ENCODE measurements at regions not wholly inside any gene's neighbourhood (a gene's known extent, or its start where the extent isn't known, plus 50 kb on each side); places are given as distances from the start of the nearest gene placed in this dataset.
"Not testable (repeated sequence)": the region's sequence is repeated elsewhere in the genome, so short reads cannot be mapped to it uniquely, and the experiment has no call there.

DNA sequence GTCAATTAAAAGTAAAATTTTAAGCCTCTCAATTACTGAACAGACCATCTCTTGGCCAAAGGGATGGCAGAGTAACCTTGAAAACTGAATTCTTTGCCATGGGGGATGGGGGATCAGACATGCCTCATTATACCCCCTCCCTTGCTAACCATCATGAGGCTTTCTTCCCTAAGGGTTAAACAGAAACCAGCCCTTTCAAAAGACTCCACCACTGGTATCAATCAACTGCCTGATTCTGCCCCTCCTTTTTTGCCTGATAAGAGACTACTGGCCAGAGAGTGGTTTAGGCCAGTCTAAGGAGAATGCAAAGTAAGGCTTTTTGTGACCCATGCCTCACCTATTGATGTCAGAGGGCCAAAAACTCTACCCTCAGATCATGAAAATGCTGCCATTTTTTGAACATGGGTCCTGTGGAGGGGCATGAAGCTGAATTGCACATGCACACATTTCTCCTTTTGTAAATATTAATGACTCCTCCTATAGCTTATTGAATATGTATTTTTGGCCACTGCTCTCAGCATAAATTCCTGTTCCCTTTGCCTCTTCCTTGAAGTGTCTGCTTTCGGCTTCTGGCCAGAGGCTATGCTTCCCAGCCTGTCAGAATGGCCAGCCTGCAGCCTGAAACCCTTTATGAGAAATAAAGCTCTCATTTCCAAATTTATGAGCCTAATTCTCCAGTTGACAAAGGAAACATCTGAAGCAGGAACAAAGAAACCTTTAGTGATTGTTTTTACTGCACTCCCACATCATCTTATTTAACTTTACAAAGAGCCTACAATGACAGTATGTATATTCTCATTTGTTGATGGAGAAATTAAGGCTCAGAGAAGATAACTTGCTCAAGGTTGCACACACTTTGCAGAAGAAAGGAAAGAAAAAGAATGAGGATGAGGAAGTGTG is 270.7 kb upstream of the CELF4 start:
- DNase-seq (ENCODE audit: low read depth, low spot score) = no peak

DNA sequence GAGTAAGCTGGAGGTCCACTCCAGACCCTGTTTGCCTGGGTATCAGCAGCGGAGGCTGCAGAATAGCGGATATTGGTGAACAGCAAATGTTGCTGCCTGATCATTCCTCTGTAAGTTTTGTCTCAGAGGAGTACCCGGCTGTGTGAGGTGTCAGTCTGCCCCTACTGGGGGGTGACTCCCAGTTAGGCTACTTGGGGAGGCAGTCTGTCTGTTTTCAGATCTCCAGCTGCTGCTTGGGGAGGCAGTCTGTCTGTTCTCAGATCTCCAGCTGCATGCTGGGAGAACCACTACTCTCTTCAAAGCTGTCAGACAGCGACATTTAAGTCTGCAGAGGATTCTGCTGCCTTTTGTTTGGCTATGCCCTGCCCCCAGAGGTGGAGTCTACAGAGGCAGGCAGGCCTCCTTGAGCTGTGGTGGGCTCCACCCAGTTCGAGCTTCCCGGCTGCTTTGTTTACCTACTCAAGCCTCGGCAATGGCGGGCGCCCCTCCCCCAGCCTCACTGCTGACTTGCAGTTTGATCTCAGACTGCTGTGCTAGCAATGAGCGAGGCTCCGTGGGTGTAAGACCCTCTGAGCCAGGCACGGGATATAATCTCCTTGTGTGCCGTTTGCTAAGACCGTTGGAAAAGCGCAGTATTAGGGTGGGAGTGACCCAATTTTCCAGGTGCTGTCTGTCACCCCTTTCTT is 266.6 kb upstream of the CELF4 start:
- not testable (repeated sequence) for DNase-seq (ENCODE audit: low read depth, low spot score)

DNA sequence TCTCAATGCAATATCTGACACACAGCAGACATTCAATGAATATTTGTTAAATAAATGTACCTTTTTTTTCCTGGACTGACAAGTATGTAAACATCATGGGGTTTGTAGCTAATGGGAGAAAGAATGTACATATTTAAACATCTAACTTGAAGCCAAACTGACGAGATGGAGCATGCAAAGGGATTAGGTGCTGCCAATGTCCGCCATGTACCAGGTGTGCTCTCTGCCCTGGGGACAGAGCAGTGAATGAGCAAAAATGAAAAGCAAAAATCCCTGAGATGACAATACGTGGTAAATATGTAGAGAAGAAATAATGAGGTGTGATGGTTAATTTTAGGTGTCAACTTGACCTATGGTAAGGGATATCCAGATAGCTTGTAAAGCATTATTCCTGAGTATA is 247.4 kb upstream of the CELF4 start:
- DNase-seq (ENCODE audit: low read depth, low spot score) = no peak

DNA sequence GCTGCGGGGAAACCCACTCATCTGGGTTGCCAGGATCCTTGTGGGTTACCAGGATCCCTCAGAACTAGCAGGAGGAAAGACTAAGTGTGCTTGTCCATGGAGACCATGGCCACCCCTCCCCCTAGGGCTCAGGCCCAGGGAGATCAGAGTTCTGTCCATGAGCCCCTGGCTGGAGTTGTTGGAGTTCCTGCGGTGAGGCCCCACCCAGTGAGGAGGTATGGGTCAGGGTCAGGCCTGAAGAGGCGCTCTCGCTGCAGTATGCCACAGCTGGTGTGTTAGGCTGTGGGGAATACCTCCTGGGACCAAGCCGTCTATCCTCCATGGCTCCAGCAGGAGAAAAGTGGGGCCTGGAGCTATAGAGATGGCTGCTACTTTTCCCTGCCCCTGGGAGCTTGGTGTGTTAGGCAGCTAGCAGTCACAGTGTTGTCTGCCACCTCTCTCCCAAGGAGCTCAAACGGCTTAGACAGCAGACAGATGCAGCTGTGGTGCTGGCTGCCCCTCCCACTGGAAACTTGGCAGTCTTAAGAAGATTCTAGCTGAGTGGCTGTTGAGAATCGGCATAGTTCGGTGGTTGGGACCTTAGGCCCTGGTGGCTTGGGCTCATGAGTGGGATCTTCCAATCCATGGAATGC is 240.3 kb upstream of the CELF4 start:
- DNase-seq (ENCODE audit: low read depth, low spot score) = no peak

DNA sequence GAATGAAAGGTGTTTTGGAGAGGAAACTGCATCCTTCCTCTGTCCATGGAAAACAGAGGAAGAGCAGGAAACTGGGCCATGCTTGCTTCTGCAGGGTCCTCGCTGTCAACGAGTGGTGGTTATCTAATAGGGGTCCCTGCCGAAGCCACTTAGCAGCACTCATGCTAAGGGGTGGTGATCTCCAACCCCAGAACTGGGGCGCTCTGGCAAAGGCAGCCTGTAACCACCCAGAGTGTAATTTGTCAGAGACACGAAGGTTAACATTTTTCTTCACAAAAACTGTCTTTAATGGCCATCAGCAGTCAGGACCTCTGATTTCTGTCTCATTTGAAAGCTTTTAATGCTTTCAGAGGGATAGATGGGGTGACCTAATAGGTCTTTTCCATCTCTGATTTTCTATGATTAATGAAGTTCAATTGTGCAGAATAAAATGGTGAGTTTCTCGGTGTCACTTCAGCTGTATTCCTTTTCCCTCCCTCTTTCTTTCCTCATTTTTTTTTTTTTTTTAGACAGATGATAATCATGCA is 231.3 kb upstream of the CELF4 start:
- no peak for DNase-seq (ENCODE audit: low read depth, low spot score)

DNA sequence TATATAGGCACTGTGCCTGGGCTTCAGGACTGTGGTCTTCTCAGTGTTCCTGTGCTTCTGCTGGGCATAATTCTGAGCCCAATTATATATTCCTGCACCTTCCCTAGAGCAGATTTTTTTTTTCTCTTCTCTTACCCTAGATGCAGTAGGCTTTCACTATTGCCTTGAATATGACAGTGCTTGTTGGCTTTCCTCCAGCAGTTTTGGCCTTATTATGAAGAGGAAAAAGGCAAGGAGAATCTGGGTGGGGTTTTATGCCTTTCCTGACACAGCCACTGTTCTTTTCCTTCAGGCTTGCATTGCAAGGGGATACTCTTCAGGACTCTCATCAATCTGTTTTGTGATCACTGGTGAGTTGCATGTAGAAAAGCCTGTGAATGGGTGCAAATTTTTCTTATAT is 221.9 kb upstream of the CELF4 start:
- DNase-seq (ENCODE audit: low read depth, low spot score) = no peak

DNA sequence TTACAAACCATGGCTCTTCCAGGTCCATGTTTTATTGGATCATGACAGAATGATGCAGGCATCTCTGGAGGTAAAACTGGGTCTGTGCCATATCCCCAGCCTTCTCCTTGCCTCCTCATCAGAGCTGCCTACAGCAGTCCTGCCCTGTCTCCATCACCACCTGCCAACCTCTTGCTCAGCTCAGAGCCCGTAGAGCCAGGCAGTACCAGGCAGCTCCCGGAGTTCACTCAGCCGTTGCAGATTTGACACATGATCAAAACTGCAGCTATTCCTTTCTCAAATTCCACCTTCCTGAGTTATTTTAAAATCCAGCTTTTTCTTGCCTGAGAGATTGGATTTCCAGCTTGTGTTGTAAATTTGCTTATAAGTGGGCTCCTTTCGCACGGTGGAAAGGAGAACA is 218.2 kb upstream of the CELF4 start:
- DNase-seq (ENCODE audit: low read depth, low spot score) = no peak

DNA sequence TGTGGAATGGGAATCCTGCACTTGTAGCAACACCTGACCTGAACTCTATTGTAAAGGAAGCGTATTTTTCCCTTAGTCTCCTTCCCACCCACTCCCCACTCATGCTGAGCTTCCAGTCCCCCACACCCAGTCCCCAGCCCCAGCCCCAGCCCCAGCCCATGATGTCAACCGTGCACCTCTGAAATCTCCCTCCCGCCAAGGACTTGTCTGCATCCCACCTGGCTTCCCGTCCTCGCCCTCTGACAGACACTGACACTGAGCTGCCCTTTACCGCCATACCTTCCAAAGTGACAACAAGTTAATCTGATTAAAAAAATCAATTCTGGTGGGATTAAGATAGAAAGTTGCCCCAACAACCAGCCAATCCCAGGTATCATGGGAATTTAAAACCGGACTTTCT is 213.6 kb upstream of the CELF4 start:
- no peak for DNase-seq (ENCODE audit: low read depth, low spot score)

DNA sequence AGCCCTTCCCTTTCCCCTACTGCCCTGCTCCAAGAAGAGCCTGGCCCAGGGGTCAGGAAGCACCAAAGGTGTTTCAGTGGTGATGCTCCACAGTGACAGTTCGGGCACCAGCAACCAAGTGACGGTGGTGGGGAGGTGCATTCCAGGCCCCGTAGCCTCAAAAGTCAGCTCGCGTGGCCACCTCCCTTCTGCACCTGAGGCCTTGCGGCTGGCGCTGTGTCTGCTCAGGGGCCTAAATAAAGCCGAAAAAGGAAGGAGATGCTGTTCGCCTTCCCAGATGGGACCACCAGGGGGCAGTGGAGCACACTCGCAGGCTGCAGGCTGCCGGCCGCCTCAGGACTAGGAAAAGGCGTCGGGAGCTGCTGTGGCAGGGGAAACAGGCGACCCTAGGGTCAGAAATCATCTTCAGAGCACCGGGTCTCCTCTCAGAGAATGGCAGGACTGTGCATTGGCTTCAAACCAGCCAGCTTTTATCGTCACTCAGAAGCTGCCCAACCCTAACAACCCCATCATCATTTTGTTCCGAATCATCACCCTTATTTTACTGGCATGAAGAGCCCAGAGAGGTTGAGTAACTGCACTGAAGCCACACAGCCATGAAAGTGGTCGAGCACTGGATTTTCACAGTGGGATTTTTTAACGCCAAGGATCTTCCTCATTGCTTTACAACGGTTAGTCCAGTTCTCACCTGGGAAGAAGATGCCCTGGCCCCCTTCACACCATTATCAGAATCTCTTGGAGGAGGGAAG is 213.0 kb upstream of the CELF4 start:
- no peak for DNase-seq (ENCODE audit: low read depth, low spot score)

DNA sequence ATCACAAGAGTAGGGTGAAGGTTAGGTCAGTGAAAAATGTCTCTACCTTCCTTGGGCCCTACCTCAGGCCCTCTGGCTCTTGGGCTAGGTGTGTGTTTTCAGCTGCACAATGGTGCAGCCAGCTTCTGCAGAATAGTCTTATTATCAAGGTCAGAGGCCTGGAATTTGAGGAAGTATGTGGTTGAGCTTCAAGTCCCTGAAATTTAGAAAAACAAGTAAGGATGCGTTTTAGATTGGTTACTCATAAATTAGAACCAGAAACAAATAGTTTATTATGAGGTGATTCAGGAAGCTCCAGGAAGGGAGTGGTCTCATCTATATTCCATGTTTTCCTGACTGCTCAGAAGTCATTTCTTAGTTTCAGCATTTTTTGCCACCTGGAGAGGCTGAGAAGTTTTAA is 204.2 kb upstream of the CELF4 start:
- no peak for DNase-seq (ENCODE audit: low read depth, low spot score)

DNA sequence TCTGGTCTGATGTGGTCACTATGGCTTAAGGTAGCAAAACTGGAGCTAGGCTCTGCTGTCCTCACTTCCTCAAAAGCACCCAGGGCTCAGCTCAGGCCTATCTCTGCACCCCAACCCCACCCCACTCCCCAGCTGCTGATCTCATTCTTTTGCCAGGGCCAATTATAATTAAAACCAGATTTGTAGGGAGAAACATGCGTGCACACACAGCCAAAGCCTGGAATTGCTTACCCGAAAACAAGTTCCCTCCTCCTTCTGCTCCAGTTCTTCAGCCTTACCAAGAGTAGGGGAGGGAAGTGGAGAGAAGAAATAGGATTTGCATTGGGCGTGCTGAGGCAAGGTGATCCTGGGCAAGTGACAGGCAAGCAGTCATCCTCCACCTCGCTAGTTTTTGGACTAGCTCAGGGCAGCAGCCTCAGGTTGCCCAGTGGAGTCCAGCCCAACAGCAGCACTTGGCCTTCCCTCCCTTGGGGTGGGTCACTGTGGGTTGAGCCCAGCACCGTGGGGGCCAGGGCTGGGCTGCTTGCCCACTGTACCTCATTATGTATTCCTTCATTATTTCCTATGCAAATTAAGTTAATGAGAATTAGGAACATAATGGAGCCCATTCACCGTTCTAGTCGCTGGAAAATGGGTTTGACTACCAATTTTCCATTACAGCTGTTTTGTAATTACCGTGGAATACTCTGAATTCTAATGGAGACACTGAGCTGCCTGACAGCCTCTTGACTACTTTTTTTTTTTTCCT is 199.1 kb upstream of the CELF4 start:
- no peak for DNase-seq (ENCODE audit: low read depth, low spot score)

DNA sequence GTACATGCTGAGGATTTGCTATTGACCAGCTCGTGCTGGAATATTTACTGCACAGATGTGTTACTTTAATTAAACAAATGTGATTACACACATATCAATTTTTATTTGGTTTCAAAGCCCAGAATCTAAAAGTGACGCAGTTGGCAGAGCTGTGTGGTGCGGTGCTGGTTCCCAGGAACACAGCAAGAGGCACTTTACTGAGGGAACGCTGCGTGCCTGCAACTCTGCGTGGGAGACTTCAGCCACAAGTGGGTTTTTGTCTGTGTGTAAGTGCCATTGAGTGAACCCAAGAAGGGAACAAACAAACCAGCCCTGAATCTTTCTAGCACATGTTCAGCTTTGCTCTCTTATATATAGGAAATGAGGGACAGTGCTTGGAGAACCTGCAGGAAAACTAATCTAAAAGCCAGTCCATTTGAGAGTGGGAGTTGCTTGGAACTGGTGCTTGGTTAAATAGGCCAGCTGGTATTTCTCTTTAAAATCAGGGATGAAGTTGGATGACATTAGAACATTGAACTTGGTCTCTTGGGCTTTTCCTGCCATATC is 196.6 kb upstream of the CELF4 start:
- no peak for DNase-seq (ENCODE audit: low read depth, low spot score)

DNA sequence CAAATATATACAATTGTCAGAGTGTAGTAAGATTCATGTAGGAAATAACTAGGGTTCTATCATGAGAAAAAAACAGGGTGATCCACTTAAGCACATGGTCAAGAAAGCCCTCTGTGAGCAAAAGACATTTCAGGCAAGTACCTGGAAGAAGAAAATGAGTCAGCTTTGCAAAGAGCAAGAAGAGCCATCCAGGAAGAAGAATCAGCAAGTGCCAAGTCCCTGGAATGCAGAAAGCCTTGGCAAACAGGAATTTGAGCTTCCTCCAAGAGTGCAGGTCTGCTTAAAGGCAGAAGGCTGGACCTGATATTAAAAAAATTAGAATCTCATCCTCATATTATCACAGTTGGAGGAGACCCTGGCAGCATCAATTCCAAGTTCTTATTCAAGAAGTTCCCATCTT is 188.5 kb upstream of the CELF4 start:
- no peak for DNase-seq (ENCODE audit: low read depth, low spot score)

DNA sequence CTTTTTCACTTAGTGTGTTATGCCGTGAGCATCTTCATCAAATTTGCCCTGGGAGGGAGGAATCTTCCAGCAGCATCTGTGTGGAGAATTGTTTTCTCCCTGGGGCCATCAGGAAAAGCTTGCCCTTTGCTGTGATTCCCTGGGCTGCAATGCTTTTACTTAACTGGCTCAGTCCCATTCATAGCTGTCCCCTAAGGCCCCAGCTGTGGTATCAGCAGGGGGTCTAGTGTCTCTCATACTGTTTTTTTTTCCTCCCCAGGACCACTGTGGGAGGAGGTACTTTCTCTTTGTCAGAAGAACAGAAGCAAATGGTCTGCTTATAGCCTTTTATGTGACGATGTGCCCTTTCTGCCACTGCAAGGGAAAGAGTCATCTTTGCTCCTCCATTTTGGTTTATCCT is 176.8 kb upstream of the CELF4 start:
- DNase-seq (ENCODE audit: low read depth, low spot score) = no peak

DNA sequence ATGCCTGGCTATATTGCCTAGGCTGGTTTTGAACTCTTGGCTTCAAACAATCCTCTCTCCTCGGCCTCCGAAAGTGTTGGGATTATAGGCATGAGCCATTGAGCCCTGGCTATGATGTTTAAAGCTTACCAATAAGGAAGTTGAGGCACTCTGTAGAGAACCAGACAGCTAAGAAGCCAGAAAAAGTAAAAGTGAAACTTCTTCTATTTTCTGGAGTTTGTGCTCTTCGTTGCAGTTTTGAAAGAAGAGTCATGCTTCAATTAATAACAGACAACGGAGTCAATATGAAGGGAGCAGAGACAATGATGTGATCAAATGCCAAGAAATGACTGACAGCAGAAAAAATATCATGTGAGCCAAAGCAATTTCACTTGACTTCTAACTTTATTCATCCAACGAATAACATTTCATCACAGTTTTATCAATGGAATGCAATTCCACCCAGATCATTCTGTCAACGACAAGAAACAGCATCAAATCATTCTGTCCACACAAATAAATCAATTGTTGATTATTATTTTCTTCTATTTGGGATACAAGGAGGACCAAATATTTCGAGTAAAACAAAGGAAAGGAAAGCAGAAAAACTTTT is 175.5 kb upstream of the CELF4 start:
- no peak for DNase-seq (ENCODE audit: low read depth, low spot score)

DNA sequence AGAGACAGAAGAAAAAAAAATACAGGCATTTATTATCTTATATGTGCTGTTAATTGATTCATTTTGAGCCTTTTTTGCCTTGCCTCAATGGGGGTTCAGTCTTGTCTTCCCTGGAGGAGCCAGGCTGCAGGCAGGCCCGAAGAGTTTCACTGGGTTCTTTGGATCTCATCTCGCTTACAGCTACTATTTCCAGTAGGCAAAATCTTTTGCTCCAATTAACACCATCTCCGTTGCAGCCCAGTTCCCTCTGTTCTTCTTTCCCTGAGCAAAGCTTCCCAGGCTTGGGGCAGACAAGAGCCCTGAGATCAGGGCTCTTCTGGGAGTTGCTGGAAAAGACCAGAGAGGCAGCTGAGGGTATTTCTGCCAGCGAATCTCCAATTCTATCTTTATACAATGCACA is 168.8 kb upstream of the CELF4 start:
- no peak for DNase-seq (ENCODE audit: low read depth, low spot score)

DNA sequence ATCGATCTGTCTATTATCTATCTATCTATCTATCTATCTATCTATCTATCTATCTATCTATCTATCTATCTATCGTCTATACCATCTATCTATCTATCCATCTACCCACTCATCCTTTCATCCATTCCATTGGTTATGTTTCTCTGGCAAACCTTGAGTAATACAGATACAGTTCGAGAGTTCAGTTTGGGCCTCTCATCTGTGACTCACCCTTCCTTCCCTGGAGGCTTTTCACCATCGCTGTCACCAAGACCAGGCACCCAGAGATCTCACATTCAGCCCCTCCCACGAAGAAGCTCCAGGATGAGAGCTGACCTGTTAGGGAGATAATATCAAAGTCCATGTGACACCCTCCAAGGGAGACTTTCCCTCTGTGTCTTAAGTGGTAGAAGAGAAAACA is 164.1 kb upstream of the CELF4 start:
- no peak for DNase-seq (ENCODE audit: low read depth, low spot score)

DNA sequence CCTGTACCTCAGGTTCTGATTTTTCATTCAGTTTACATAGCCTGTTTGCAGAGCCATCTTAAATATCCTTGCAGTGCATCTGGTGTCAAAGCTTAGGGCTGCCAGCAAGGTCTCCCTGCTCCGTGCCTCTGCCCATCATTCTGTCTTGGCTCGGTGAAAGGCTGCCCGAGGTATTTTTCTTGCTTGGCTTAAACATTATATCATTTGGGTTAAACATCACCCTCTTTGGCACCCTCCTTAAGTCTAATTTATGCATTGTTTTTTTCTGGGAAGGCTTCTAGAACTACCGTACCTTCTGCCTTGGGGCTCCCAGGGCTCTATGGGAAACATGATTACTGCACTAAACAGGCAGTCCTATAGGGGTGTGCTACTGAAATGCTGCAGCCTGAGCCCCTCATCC is 158.6 kb upstream of the CELF4 start:
- no peak for DNase-seq (ENCODE audit: low read depth, low spot score)

DNA sequence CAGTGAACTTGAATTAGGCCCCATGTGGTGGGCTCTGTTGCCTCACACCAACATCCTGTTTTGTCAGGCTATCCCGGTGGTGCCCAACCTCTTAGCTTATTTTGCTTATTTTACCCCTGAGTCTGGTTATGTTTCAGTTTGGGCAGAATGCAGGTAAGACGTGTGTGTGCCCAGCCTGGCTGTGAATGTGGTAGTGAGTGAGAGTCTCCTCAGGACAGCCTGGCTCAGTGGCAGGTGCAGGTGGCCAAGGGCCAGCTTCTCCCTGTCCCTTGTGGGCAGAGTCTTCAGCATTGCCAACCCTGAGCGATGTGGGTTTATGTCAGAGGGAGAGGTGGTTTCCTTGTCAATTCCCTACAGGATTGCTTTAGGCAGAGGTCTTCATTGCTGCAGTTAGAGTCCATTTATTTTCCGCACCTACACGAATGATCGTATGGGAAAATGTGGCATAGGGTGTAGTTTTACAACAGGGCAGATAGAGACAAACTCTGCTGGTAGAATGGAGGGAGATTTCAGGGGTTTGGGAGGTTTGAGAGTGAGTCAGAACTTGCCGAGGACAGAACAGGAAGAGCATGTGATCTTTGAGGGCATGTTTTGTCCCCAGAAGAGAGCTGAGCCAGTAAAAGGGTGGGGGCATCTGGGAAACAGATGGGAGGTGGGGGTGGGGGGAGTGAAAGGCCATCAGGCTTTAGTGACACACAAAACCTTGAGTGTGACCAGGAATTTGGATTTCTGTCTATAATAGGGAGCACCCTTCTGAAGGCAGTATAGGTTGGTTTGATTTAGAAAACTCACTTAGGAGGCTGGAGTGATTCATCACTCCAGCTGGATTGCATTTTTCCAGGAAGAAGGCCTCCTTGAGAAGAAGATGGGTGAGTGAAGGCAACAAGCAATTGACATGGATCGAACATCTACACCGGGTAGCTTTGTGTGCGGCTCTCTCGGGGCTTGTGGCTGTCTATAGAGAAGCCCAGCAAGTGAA is 156.2 kb upstream of the CELF4 start:
- DNase-seq (ENCODE audit: low read depth, low spot score) = no peak
